Naive B cell (primary cell): ENCODE measurements at regions not wholly inside any gene's neighbourhood (a gene's known extent, or its start where the extent isn't known, plus 50 kb on each side); places are given as distances from the start of the nearest gene placed in this dataset.
"Not testable (repeated sequence)": the region's sequence is repeated elsewhere in the genome, so short reads cannot be mapped to it uniquely, and the experiment has no call there.

Source experiments
- ATAC-seq, 2 donors: fragments of 150-1000 bp; cut with Tn5 transposase; 2 replicates each; pipeline ENCODE4 v1.10.0; 2021; ENCODE audit warnings: low read depth in 2 of 2, mild to moderate bottlenecking in 2 of 2, moderate library complexity in 2 of 2
- DNase-seq: peaks from one replicate; pipeline ENCODE4 v3.0.0; 2022
- H3K27ac Mint-ChIP-seq, 6 donors: one replicate each; pipeline ENCODE4 v1.8.0; 2020 to 2022; ENCODE audit warnings: mild to moderate bottlenecking in 6 of 6, mixed read lengths in 6 of 6, moderate library complexity in 5 of 6, inconsistent platforms in 2 of 6
- H3K27me3 Mint-ChIP-seq, 3 donors: one replicate each; pipeline ENCODE4 v1.8.0; 2021 to 2022; ENCODE audit warnings: mixed read lengths in 3 of 3, mild to moderate bottlenecking in 1 of 3
- H3K36me3 Mint-ChIP-seq, 2 donors: one replicate each; pipeline ENCODE4 v1.8.0; 2020 to 2022; ENCODE audit warnings: mixed read lengths in 2 of 2, inconsistent platforms in 1 of 2, mild to moderate bottlenecking in 1 of 2
- H3K4me1 Mint-ChIP-seq, 3 donors: one replicate each; pipeline ENCODE4 v1.8.0; 2020 to 2022; ENCODE audit warnings: mixed read lengths in 3 of 3, inconsistent platforms in 1 of 3, mild to moderate bottlenecking in 1 of 3, moderate library complexity in 1 of 3
- H3K4me3 Mint-ChIP-seq, 8 donors: one replicate each; pipeline ENCODE4 v1.8.0; 2020 to 2022; ENCODE audit warnings: mild to moderate bottlenecking in 8 of 8, mixed read lengths in 8 of 8, moderate library complexity in 8 of 8, inconsistent platforms in 2 of 8
- H3K9me3 Mint-ChIP-seq, 7 donors: one replicate each; pipeline ENCODE4 v1.8.0; 2020 to 2022; ENCODE audit warnings: mixed read lengths in 7 of 7, mild to moderate bottlenecking in 5 of 7, inconsistent platforms in 2 of 7, moderate library complexity in 1 of 7

DNA sequence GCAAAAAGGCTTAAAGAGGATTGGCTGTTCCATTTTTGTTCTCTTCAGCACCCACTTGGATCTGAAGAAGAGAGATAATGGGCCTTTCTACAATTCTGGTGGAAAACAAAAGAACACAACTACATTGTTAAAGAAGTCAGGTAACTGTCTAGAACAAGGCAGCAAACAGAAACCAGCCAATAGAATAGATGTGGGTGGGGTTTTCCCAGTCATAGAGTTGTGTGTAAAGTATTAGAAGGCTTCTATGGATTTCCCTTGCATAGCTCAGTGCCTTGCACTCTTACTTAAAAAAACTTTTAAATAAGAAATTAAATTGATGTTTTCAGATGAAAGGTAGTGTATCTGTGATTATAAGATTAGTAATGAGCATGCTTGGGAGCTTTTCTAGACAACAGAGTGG is 462.7 kb upstream of the ATP11B start:
- ATAC-seq (no peak), DNase-seq (no peak)
- H3K27me3 Mint-ChIP-seq: no peaks in the 10 kb centered on the region
- peaks cover 0 to 20% (median 6%) of the 10 kb centered on the region in 7 donors for H3K9me3 Mint-ChIP-seq
- H3K4me3 Mint-ChIP-seq: no peak overlapping the region
- H3K36me3 Mint-ChIP-seq: no peaks in the 10 kb centered on the region
- H3K4me1 Mint-ChIP-seq: no peaks in the 10 kb centered on the region
- H3K27ac Mint-ChIP-seq: no peak overlapping the region

DNA sequence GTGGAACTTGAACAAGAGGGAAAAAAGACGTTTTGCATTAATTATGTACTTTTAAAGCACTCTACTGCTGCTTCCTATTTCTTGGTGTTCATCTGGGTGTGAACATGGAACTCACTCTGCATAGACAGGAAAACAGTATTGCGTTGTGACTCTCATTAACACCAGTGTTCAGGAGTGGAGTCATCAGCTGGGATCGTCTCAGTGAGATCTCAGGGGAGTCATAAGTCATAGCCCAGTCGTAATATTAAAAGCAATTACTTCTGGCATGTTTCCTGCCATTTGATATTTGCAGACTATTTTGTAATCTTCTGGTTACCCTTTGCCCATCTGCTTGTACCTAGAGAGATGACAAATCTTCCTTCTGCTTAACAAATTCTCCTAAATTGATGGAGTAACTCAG is 462.0 kb upstream of the ATP11B start:
- no peaks in the 10 kb centered on the region for H3K4me1 Mint-ChIP-seq
- H3K4me3 Mint-ChIP-seq: no peak overlapping the region
- peaks cover 0 to 20% (median 6%) of the 10 kb centered on the region in 7 donors for H3K9me3 Mint-ChIP-seq
- no peaks in the 10 kb centered on the region for H3K36me3 Mint-ChIP-seq
- no peak overlapping the region for H3K27ac Mint-ChIP-seq
- ATAC-seq (no peak), DNase-seq (no peak)
- H3K27me3 Mint-ChIP-seq: no peaks in the 10 kb centered on the region

DNA sequence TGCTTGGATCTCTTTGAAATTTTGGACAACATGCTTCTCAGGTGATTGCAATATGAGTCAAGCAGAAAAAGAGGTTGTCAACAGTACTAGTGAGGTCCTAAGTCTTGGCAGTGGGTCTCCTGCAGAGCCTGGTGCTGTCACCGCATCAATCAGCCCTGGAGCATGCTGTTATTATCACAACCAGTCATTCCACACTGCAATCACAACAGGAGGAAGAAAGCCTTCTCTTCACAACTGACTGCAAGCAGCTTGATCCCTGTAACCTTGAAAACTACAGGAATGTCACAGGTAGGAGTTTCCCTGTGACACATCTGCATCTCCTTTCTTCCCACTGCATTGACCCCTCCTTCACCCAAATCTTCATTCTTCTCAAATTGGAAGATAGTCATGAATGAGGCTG is 451.1 kb upstream of the ATP11B start:
- no peaks in the 10 kb centered on the region for H3K4me1 Mint-ChIP-seq
- no peaks in the 10 kb centered on the region for H3K27me3 Mint-ChIP-seq
- DNase-seq (no peak), ATAC-seq (no peak)
- peaks cover 0 to 24% (median 7%) of the 10 kb centered on the region in 7 donors for H3K9me3 Mint-ChIP-seq
- no peak overlapping the region for H3K4me3 Mint-ChIP-seq
- no peak overlapping the region for H3K27ac Mint-ChIP-seq
- H3K36me3 Mint-ChIP-seq: no peaks in the 10 kb centered on the region

DNA sequence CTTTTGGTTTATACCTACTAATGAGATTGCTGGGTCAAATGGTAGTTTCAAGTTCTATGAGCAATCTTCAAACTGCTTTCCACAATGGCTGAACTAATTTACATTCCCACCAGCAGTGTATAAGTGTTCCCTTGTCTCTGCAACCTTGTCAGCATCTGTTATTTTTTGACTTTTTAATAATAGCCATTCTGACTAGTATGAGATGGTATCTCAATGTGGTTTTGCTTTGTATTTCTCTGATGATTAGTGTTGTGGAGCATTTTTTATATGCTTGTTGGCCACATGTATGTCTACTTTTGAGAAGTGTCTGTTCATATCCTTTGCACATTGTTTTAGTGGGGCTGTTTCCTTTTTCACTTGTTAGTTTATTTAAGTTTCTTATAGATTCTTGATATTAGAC is 449.3 kb upstream of the ATP11B start:
- H3K4me1 Mint-ChIP-seq, ATAC-seq, DNase-seq, H3K36me3 Mint-ChIP-seq, H3K27ac Mint-ChIP-seq, H3K27me3 Mint-ChIP-seq, H3K4me3 Mint-ChIP-seq: not testable (repeated sequence)
- H3K9me3 Mint-ChIP-seq: peaks cover 0 to 24% (median 7%) of the 10 kb centered on the region in 7 donors

- DNase-seq (no peak), ATAC-seq (no peak)
- Mint-ChIP-seq H3K27ac (no peak overlapping the region), H3K27me3 (no peaks in the 10 kb centered on the region), H3K4me1 (no peaks in the 10 kb centered on the region), H3K36me3 (no peaks in the 10 kb centered on the region), H3K4me3 (no peak overlapping the region), H3K9me3 (peaks cover 0 to 17% (median 2%) of the 10 kb centered on the region in 7 donors)
These were observed 444.3 kb upstream of the ATP11B start for GRCh38 chr3:182349051-182349450.

DNA sequence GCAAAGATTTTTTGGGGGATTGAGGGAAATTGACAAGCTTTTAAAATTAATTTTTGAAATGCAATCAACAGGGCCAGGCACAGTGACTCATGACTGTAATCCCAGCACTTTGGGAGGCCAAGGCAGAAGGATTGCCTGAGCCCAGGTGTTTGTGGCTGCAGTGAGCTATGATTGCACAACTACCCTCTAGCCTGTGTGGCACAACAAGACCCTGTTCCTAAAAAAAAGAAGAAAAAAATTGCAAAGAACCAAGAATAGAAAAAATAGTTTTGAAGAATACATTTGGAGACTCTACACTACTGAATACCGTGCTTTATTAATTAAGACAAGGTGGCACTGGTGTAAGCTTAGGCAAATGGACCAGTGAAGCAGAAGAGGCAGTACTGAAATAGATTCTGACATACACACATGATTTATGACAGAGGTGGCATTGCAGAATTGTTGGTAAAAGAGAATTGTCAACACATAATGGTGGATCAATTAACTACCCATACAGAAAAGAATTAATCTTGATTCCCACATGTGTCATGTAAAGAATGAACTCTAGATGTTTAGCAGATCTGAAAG is 443.3 kb upstream of the ATP11B start:
- ATAC-seq: no peak
- H3K9me3 Mint-ChIP-seq: peaks cover 0 to 7% (median 2%) of the 10 kb centered on the region in 7 donors
- no peaks in the 10 kb centered on the region for H3K27me3 Mint-ChIP-seq
- no peak overlapping the region for H3K4me3 Mint-ChIP-seq
- H3K4me1 Mint-ChIP-seq: no peaks in the 10 kb centered on the region
- H3K36me3 Mint-ChIP-seq: no peaks in the 10 kb centered on the region
- no peak overlapping the region for H3K27ac Mint-ChIP-seq
- no peak for DNase-seq

- H3K27me3 Mint-ChIP-seq: no peaks in the 10 kb centered on the region
- no peak overlapping the region for H3K4me3 Mint-ChIP-seq
- H3K36me3 Mint-ChIP-seq: no peaks in the 10 kb centered on the region
- DNase-seq (no peak), ATAC-seq (no peak)
- no peak overlapping the region for H3K27ac Mint-ChIP-seq
- H3K4me1 Mint-ChIP-seq: no peaks in the 10 kb centered on the region
- peaks cover 0 to 3% (median 0%) of the 10 kb centered on the region in 7 donors for H3K9me3 Mint-ChIP-seq
These were observed 435.4 kb upstream of the ATP11B start for GRCh38 chr3:182357928-182358327.

DNA sequence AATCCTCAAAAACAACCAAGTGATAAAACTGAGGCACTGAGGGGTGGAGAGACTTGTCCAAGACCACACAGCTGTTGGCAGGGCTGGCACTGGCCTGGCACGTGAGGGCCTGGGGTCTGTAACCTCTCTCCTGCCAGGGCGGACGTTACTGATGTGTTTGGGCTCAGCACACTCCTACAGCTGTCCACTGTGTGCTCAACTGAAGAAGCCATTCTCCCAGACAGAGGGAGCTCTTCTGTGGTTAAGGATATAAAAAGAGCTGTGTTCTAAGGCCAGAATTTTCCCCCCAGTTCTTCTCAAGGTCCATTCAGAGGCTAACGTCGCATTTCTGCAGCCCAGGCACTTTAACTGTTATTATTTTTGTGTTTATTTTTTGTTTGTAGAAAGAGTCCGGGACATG is 429.0 kb upstream of the ATP11B start:
- DNase-seq (no peak), ATAC-seq (no peak)
- Mint-ChIP-seq H3K36me3 (no peaks in the 10 kb centered on the region), H3K27me3 (no peaks in the 10 kb centered on the region), H3K4me3 (no peak overlapping the region), H3K9me3 (peaks cover 0 to 5% (median 0%) of the 10 kb centered on the region in 7 donors), H3K4me1 (no peaks in the 10 kb centered on the region), H3K27ac (no peak overlapping the region)

GRCh38 chr3:182364723-182365650 is 428.3 kb upstream of the ATP11B start:
- Mint-ChIP-seq H3K9me3 (peaks cover 0 to 5% (median 0%) of the 10 kb centered on the region in 7 donors), H3K4me3 (no peak overlapping the region), H3K4me1 (no peaks in the 10 kb centered on the region), H3K27me3 (no peaks in the 10 kb centered on the region), H3K27ac (no peak overlapping the region), H3K36me3 (no peaks in the 10 kb centered on the region)
- no peak for ATAC-seq
- no peak for DNase-seq

GRCh38 chr3:182366746-182367145 is 426.6 kb upstream of the ATP11B start:
- DNase-seq (no peak), ATAC-seq (no peak)
- Mint-ChIP-seq H3K27me3 (no peaks in the 10 kb centered on the region), H3K27ac (no peak overlapping the region), H3K9me3 (peaks cover 0 to 5% (median 0%) of the 10 kb centered on the region in 7 donors), H3K36me3 (no peaks in the 10 kb centered on the region), H3K4me1 (no peaks in the 10 kb centered on the region), H3K4me3 (no peak overlapping the region)

- no peaks in the 10 kb centered on the region for H3K4me1 Mint-ChIP-seq
- no peak for ATAC-seq
- no peak overlapping the region for H3K4me3 Mint-ChIP-seq
- H3K27me3 Mint-ChIP-seq: no peaks in the 10 kb centered on the region
- peaks cover 0 to 2% (median 0%) of the 10 kb centered on the region in 7 donors for H3K9me3 Mint-ChIP-seq
- H3K36me3 Mint-ChIP-seq: no peaks in the 10 kb centered on the region
- no peak overlapping the region for H3K27ac Mint-ChIP-seq
- no peak for DNase-seq
These were observed 423.4 kb upstream of the ATP11B start for GRCh38 chr3:182369861-182370260.

- no peaks in the 10 kb centered on the region for H3K36me3 Mint-ChIP-seq
- DNase-seq (no peak), ATAC-seq (no peak)
- no peak overlapping the region for H3K27ac Mint-ChIP-seq
- peaks cover 0 to 4% (median 0%) of the 10 kb centered on the region in 7 donors for H3K9me3 Mint-ChIP-seq
- H3K27me3 Mint-ChIP-seq: no peaks in the 10 kb centered on the region
- H3K4me1 Mint-ChIP-seq: no peaks in the 10 kb centered on the region
- no peak overlapping the region for H3K4me3 Mint-ChIP-seq
These were observed 422.4 kb upstream of the ATP11B start for GRCh38 chr3:182370949-182371348.

GRCh38 chr3:182375916-182376315 is 417.4 kb upstream of the ATP11B start:
- no peak overlapping the region for H3K27ac Mint-ChIP-seq
- peaks cover 0 to 9% (median 0%) of the 10 kb centered on the region in 7 donors for H3K9me3 Mint-ChIP-seq
- H3K27me3 Mint-ChIP-seq: no peaks in the 10 kb centered on the region
- no peak for DNase-seq
- H3K36me3 Mint-ChIP-seq: no peaks in the 10 kb centered on the region
- H3K4me1 Mint-ChIP-seq: no peaks in the 10 kb centered on the region
- no peak for ATAC-seq
- no peak overlapping the region for H3K4me3 Mint-ChIP-seq
